ENCODE measurements at regions not wholly inside any gene's neighbourhood (a gene's known extent, or its start where the extent isn't known, plus 50 kb on each side); places are given as distances from the start of the nearest gene placed in this dataset.

DNA sequence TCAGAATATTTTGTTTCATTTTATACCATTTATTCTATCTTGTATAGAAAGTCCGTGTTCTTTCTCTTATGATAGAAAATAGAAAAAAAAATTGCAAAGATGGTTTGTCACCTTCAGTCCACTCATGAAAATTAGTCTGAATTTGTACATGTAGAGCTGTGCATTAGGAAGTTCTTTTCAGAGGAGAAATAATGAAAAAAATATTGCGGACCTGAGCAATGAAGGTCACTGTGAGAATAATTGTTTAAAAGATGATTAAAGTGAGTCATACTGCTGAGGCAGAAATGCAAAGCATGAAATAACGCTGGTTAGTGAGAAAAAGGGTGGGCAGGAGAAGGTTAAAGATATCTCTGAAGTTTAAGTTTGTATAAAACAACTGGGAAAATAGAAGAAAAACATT, 431.1 kb downstream of the TMX3 start:
- TF ChIP-seq, protein P1, sequence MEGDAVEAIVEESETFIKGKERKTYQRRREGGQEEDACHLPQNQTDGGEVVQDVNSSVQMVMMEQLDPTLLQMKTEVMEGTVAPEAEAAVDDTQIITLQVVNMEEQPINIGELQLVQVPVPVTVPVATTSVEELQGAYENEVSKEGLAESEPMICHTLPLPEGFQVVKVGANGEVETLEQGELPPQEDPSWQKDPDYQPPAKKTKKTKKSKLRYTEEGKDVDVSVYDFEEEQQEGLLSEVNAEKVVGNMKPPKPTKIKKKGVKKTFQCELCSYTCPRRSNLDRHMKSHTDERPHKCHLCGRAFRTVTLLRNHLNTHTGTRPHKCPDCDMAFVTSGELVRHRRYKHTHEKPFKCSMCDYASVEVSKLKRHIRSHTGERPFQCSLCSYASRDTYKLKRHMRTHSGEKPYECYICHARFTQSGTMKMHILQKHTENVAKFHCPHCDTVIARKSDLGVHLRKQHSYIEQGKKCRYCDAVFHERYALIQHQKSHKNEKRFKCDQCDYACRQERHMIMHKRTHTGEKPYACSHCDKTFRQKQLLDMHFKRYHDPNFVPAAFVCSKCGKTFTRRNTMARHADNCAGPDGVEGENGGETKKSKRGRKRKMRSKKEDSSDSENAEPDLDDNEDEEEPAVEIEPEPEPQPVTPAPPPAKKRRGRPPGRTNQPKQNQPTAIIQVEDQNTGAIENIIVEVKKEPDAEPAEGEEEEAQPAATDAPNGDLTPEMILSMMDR (IDR thresholded peaks at IDR 0.05; ENCODE audit: control insufficient read depth, insufficient read depth, low read depth, low read length, missing control alignments): no peak

DNA sequence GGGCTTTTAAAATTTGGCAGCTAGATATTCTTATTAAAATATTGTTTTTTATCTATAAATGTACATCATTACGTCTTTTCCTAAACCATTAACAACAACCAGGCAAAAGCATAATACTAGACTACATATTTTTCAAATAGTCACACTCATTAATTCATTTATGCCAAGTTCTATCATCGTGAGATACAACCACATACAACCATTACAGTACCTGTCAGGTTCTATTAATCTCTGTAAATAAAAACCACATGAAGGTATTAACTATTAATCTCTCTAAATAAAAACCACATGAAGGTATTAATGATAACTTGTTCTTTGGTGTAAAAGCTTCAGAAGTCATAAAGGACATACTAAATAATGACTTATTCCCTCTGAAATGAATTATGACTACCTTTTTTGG, 432.7 kb downstream of the TMX3 start:
- TF ChIP-seq, protein P1 (IDR thresholded peaks at IDR 0.05; ENCODE audit: control insufficient read depth, insufficient read depth, low read depth, low read length, missing control alignments): no peak
- H3K4me3 ChIP-seq (ENCODE audit: control insufficient read depth, low read depth, low read length): no peak overlapping the region
- no peak for DNase-seq (ENCODE audit: low read depth)

More for the DNA sequence above, 431.1 kb downstream of the TMX3 start:
- no peak overlapping the region for H3K4me3 ChIP-seq (ENCODE audit: control insufficient read depth, low read depth, low read length)
- DNase-seq (ENCODE audit: low read depth): no peak

DNA sequence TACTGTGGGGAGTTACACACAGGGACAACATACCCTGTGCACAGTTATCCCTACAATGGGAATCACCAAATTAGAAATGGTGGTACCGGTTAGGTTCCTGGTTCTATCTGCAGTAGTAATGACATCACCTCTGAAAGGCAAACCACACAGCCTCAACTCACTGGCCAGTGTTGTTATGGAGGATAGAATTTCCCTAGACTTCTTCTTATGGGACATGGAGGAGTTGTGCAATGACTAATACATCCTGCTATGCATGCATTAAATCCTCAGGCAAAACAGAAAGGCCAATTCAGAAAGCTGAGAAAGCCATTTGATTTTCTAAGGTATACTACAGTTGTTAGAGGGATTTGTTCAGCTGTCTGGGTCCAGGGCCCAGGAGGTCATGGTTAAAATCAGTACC, 439.3 kb downstream of the TMX3 start:
- TF ChIP-seq, protein P1 (IDR thresholded peaks at IDR 0.05; ENCODE audit: control insufficient read depth, insufficient read depth, low read depth, low read length, missing control alignments): no peak
- H3K4me3 ChIP-seq (ENCODE audit: control insufficient read depth, low read depth, low read length): no peak overlapping the region
- peak; percentile 31 for DNase-seq (ENCODE audit: low read depth)

DNA sequence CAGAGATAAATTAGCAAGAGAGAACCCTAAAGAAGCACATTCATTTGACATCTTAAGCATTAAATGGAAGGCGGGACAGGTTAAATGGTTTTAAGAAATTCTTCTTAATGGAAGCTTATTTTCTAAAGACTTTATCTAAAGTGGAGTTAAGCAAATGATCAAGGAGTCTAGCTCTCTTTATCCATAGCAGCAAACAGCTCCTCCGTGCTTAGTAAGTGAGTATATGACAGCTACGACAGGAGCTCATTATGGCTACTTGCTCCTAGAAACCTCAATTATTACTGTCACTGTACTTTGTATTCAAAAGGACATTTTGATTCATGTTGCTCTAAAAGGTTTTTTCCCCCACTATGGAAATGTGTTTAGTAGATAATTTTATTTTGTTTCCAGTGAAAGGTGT, 444.9 kb downstream of the TMX3 start:
- TF ChIP-seq, protein P1 (IDR thresholded peaks at IDR 0.05; ENCODE audit: control insufficient read depth, insufficient read depth, low read depth, low read length, missing control alignments): no peak
- no peak overlapping the region for H3K4me3 ChIP-seq (ENCODE audit: control insufficient read depth, low read depth, low read length)
- DNase-seq (ENCODE audit: low read depth): no peak

DNA sequence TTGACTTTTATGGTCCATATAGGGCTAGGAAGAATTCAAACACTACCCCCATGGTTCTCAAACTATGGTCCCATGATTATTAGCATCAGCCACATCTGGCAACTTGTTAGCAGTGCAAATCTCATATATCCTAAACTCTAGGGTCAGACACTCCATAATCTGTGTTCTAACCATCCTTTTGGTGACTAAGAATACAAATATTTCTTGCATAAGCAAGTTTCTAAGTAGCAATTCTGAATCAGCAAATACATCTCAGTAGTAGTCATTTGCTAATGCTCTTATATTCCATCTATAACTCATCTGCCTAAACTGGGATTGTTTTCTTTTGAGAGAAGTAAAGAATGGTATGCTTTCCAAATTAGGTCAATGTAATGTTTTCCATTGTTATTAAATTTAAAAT, 447.3 kb downstream of the TMX3 start:
- H3K4me3 ChIP-seq (ENCODE audit: control insufficient read depth, low read depth, low read length): no peak overlapping the region
- DNase-seq (ENCODE audit: low read depth): peak; percentile 34
- TF ChIP-seq, protein P1 (IDR thresholded peaks at IDR 0.05; ENCODE audit: control insufficient read depth, insufficient read depth, low read depth, low read length, missing control alignments): no peak

DNA sequence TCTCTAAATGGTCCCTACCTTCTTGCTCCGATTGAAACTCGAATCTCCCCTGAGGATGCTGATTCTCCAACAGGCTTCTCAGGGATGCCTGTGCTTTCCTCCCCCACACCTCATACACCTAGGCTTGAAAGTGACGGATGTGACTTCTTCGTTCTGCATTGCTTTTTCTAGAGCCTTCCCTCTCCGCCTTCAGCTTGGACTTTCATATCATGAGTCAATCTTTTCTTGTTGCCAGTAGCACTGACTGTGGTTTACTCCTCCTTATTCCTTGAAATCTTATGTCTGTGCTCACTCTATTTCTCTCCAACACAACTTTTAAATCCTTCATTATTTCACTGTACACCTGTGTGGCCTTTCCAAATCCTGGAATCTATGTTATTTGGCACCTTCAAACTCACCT, 451.4 kb downstream of the TMX3 start:
- TF ChIP-seq, protein P1 (IDR thresholded peaks at IDR 0.05; ENCODE audit: control insufficient read depth, insufficient read depth, low read depth, low read length, missing control alignments): no peak
- no peak overlapping the region for H3K4me3 ChIP-seq (ENCODE audit: control insufficient read depth, low read depth, low read length)
- DNase-seq (ENCODE audit: low read depth): peak; percentile 25

Data from AG09309 (cell line).